ENCODE measurements at regions not wholly inside any gene's neighbourhood (a gene's known extent, or its start where the extent isn't known, plus 50 kb on each side); places are given as distances from the start of the nearest gene placed in this dataset.

GRCh38 chrX:128891554-128891953, 631.7 kb downstream of the SMARCA1 start:
- Mint-ChIP-seq H3K36me3 (ENCODE audit: insufficient read depth in 1 of 3, low read depth in 3 of 3) (no peaks in the 10 kb centered on the region), H3K9me3 (peaks cover 0 to 21% of the 10 kb centered on the region in 2 experiments; a peak in 2 of 5 replicates), H3K27ac (no peak overlapping the region), H3K27me3 (ENCODE audit: low read depth) (no peaks in the 10 kb centered on the region), H3K4me1 (no peaks in the 10 kb centered on the region; a peak in 1 of 4 replicates), H3K4me3 (no peak overlapping the region)
- Histone ChIP-seq H2AK5ac (ENCODE audit: insufficient read length, low read length) (no peak overlapping the region), H3K27me3 (ENCODE audit: insufficient read depth, low read length) (no peaks in the 10 kb centered on the region), H2BK12ac (ENCODE audit: insufficient read length, low read depth, low read length) (no peak overlapping the region), H3K4ac (ENCODE audit: low read depth, low read length) (no peak overlapping the region), H3K23me2 (ENCODE audit: insufficient read length, low read depth, low read length, poor library complexity, severe bottlenecking) (no peaks in the 10 kb centered on the region), H3K14ac (ENCODE audit: insufficient read depth, low read length) (no peak overlapping the region), H2AFZ (ENCODE audit: low read length) (no peak overlapping the region), H4K20me1 (ENCODE audit: control insufficient read depth, insufficient read depth, insufficient read length) (no peaks in the 10 kb centered on the region), H3K18ac (ENCODE audit: insufficient read length, low read depth, low read length) (no peak overlapping the region), H2BK15ac (ENCODE audit: low read depth, low read length) (no peak overlapping the region), H3K79me1 (ENCODE audit: insufficient read depth, low read depth, low read length, poor library complexity, severe bottlenecking) (no peaks in the 10 kb centered on the region), H3T11ph (ENCODE audit: low read length) (no peak overlapping the region), H3K4me2 (ENCODE audit: insufficient read depth, insufficient read length, low read length) (no peak overlapping the region), H3K56ac (ENCODE audit: insufficient read length, low read depth, low read length) (no peak overlapping the region), H3K9me3 (ENCODE audit: control insufficient read depth, low read depth, low read length) (no peaks in the 10 kb centered on the region), H2BK120ac (ENCODE audit: low read depth, low read length, poor library complexity, severe bottlenecking) (no peak overlapping the region), H4K91ac (ENCODE audit: insufficient read length, low read depth, low read length) (no peak overlapping the region), H3K79me2 (ENCODE audit: insufficient read depth, low read length) (no peaks in the 10 kb centered on the region), H2BK20ac (ENCODE audit: low read depth, low read length, poor library complexity, severe bottlenecking) (no peak overlapping the region), H3K23ac (ENCODE audit: insufficient read length, low read depth, low read length) (no peak overlapping the region), H3K4me1 (ENCODE audit: insufficient read depth, low read length) (no peaks in the 10 kb centered on the region), H3K27ac (ENCODE audit: insufficient read length, low read depth, low read length) (no peak overlapping the region), H3K9ac (ENCODE audit: extremely low read depth, insufficient read length, low read length) (no peak overlapping the region), H4K5ac (ENCODE audit: insufficient read length, low read depth, low read length) (no peak overlapping the region), H4K8ac (replicated peaks; ENCODE audit: insufficient read length, low read depth, low read length) (no peak overlapping the region), H2BK5ac (ENCODE audit: insufficient read length, low read length) (no peak overlapping the region)
- no peak for DNase-seq
- no peak for TF ChIP-seq CTCF (conservative IDR thresholded peaks at IDR 0.05)
- 100% methylated on average over 2 of the region's 7 CpGs for WGBS (ENCODE audit: extremely low coverage, insufficient read length, low lambda C conversion rate)

All from H9 (cell line).